Activated CD8-positive, alpha-beta memory T cell treated with anti-CD3 and anti-CD28 coated beads, Interleukin-2, amount 50 U/mL, for 48 hours (primary cell): ENCODE measurements at regions not wholly inside any gene's neighbourhood (a gene's known extent, or its start where the extent isn't known, plus 50 kb on each side); places are given as distances from the start of the nearest gene placed in this dataset.

Experiments
- DNase-seq: peaks from one replicate; pipeline ENCODE4 v3.0.0-alpha.2; 2020

GRCh38 chr13:22198001-22198400 is 527.1 kb downstream of the FGF9 start:
- DNase-seq, result no peak

- DNase-seq, result no peak
These were observed 527.9 kb downstream of the FGF9 start for GRCh38 chr13:22198641-22199217.

- DNase-seq, result no peak
These were observed 529.6 kb downstream of the FGF9 start for GRCh38 chr13:22200440-22200839.

- DNase-seq, result no peak
These were observed 530.6 kb downstream of the FGF9 start for GRCh38 chr13:22201375-22201925.

GRCh38 chr13:22210134-22210930 is 539.5 kb downstream of the FGF9 start:
- DNase-seq, result no peak

GRCh38 chr13:22211876-22212275 is 541.0 kb downstream of the FGF9 start:
- DNase-seq, result no peak

- no peak for DNase-seq
These were observed 541.7 kb downstream of the FGF9 start for GRCh38 chr13:22212576-22212975.

GRCh38 chr13:22214184-22214583 is 543.3 kb downstream of the FGF9 start:
- no peak for DNase-seq

GRCh38 chr13:22218797-22219196 is 547.9 kb downstream of the FGF9 start:
- DNase-seq, result no peak

- no peak for DNase-seq
These were observed 548.8 kb downstream of the FGF9 start for GRCh38 chr13:22219709-22220108.

GRCh38 chr13:22220151-22221135 is 549.6 kb downstream of the FGF9 start:
- no peak for DNase-seq

- no peak for DNase-seq
These were observed 552.5 kb downstream of the FGF9 start for GRCh38 chr13:22223411-22223810.

- DNase-seq, result no peak
These were observed 555.2 kb downstream of the FGF9 start for GRCh38 chr13:22226086-22226485.

- DNase-seq, result no peak
These were observed 557.0 kb downstream of the FGF9 start for GRCh38 chr13:22227895-22228294.

- DNase-seq, result no peak
These were observed 559.0 kb downstream of the FGF9 start for GRCh38 chr13:22229916-22230315.

- DNase-seq, result no peak
These were observed 561.3 kb downstream of the FGF9 start for GRCh38 chr13:22232186-22232585.

GRCh38 chr13:22235285-22235949 is 564.5 kb downstream of the FGF9 start:
- no peak for DNase-seq

GRCh38 chr13:22235950-22236290 is 565.0 kb downstream of the FGF9 start:
- no peak for DNase-seq

GRCh38 chr13:22238269-22238668 is 567.4 kb downstream of the FGF9 start:
- no peak for DNase-seq

- no peak for DNase-seq
These were observed 569.8 kb downstream of the FGF9 start for GRCh38 chr13:22240716-22241115.

GRCh38 chr13:22243469-22244163 is 572.7 kb downstream of the FGF9 start:
- DNase-seq, result no peak

- DNase-seq, result no peak
These were observed 581.5 kb downstream of the FGF9 start for GRCh38 chr13:22252281-22252830.
